RWPE1 (cell line): ENCODE measurements at regions not wholly inside any gene's neighbourhood (a gene's known extent, or its start where the extent isn't known, plus 50 kb on each side); places are given as distances from the start of the nearest gene placed in this dataset.
A peak's percentile ranks its signal among the peaks of the same experiment; 100 is the strongest.
"Not testable (repeated sequence)": the region's sequence is repeated elsewhere in the genome, so short reads cannot be mapped to it uniquely, and the experiment has no call there.

Experiments
- CTCF ChIA-PET: fragments of 350-600 bp; sonication (Branson Sonifier 250); formaldehyde crosslinking; extraction: SDS; loops from one replicate; lab custom pipeline; 2021; lab: Yijun Ruan, JAX
- POLR2A ChIA-PET: fragments of 400-600 bp; formaldehyde crosslinking; extraction: SDS; loops from one replicate; lab custom pipeline; 2020; ENCODE audit warnings: antibody characterized with exemption; ENCODE audit not compliant: low non-redundant PET; lab: Yijun Ruan, JAX
- DNase-seq: peaks from one replicate; pipeline ENCODE4 v3.0.0; 2012; ENCODE audit warnings: low spot score
- H3K27ac ChIP-seq: fragments of 450-650 bp; 2 replicates; pipeline ENCODE4 v1.5.1; 2017
- CTCF ChIP-seq: fragments of 450-650 bp; conservative IDR thresholded peaks from 2 replicates; pipeline ENCODE4 v1.5.1; 2017; ENCODE audit warnings: low read depth, mild to moderate bottlenecking

GRCh38 chr2:194545978-194546377 is 1111.0 kb upstream of the SLC39A10 start:
- TF ChIP-seq CTCF = peak; percentile 32; the same call in 1 of the 2 replicates
- ChIA-PET CTCF (interaction anchor here (1.2 kb wide), 1 partner anchor 10 kb away, joined by 3 read pairs; no protein-coding TSS in a partner anchor), POLR2A (no interaction called here)
- H3K27ac ChIP-seq = no peak overlapping the region
- DNase-seq = no peak

GRCh38 chr2:194539425-194539824 is 1117.6 kb upstream of the SLC39A10 start:
- DNase-seq = no peak
- no peak overlapping the region for H3K27ac ChIP-seq
- POLR2A ChIA-PET = no interaction called here
- TF ChIP-seq CTCF = no peak
- CTCF ChIA-PET = interaction anchor here (0.7 kb wide), 1 partner anchor 767 kb away, joined by 3 read pairs; no protein-coding TSS in a partner anchor

GRCh38 chr2:194526121-194526520 is 1130.9 kb upstream of the SLC39A10 start:
- POLR2A ChIA-PET = no interaction called here
- no peak for DNase-seq

GRCh38 chr2:194514281-194514680 is 1142.7 kb upstream of the SLC39A10 start:
- H3K27ac ChIP-seq = no peak overlapping the region
- ChIA-PET CTCF (no interaction called here), POLR2A (no interaction called here)
- TF ChIP-seq CTCF = no peak
- DNase-seq = no peak

More at GRCh38 chr2:194526121-194526520, 1130.9 kb upstream of the SLC39A10 start:
- H3K27ac ChIP-seq = no peak overlapping the region
- TF ChIP-seq CTCF = no peak
- CTCF ChIA-PET = no interaction called here

GRCh38 chr2:194511070-194511469 is 1146.0 kb upstream of the SLC39A10 start:
- DNase-seq, POLR2A ChIA-PET, CTCF ChIA-PET, H3K27ac ChIP-seq: not testable (repeated sequence)

GRCh38 chr2:194504876-194505275 is 1152.2 kb upstream of the SLC39A10 start:
- H3K27ac ChIP-seq, DNase-seq, POLR2A ChIA-PET, CTCF ChIA-PET: not testable (repeated sequence)

- DNase-seq = no peak
- TF ChIP-seq CTCF = no peak
- CTCF ChIA-PET = no interaction called here
- POLR2A ChIA-PET = no interaction called here
- H3K27ac ChIP-seq = no peak overlapping the region
These were observed 1162.0 kb upstream of the SLC39A10 start for GRCh38 chr2:194495046-194495445.

- DNase-seq = no peak
- H3K27ac ChIP-seq = no peak overlapping the region
- TF ChIP-seq CTCF = no peak
- POLR2A ChIA-PET = no interaction called here
- CTCF ChIA-PET = no interaction called here
These were observed 1162.6 kb upstream of the SLC39A10 start for GRCh38 chr2:194494401-194494800.
